ENCODE measurements at regions not wholly inside any gene's neighbourhood (a gene's known extent, or its start where the extent isn't known, plus 50 kb on each side); places are given as distances from the start of the nearest gene placed in this dataset.
"Not testable (repeated sequence)": the region's sequence is repeated elsewhere in the genome, so short reads cannot be mapped to it uniquely, and the experiment has no call there.

DNA sequence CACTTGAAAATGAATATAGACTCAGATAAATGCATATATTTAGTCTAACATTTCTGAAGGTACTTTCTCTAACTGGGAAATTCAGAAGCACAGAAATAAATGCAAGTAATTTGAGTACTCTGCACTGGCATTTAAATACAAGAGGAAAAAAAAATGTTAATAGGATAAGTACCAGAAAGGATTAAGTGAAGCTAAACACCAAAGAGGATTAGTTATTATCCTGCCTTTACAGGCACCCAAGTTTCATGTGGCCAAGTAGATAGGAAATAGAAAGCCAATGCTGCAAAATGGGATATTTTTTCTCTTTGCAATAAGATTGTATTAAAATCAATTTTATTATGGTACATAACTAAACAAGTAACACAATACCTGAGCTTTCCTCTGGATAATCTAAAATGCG, 762.5 kb downstream of the PCDH7 start:
- no peaks in the 10 kb centered on the region for H4K20me1 ChIP-seq (ENCODE audit: control insufficient read depth, extremely low read depth, insufficient read depth, low read length)
- H3K9me3 ChIP-seq (ENCODE audit: control insufficient read depth, insufficient read depth, low read depth, low read length), result no peaks in the 10 kb centered on the region
- H3K27ac ChIP-seq (ENCODE audit: insufficient read depth, low read length), result no peak overlapping the region
- TF ChIP-seq CTCF (conservative IDR thresholded peaks at IDR 0.05 in 1 of 2, IDR thresholded peaks at IDR 0.05 in 1 of 2; ENCODE audit: low read depth in 1 of 2, low read length in 2 of 2), result no peak
- no peaks in the 10 kb centered on the region for H3K4me1 ChIP-seq (ENCODE audit: control insufficient read depth, extremely low read depth, insufficient read depth, low read length)
- no peak for DNase-seq (ENCODE audit: low read depth in 2 of 2)
- H3K4me2 ChIP-seq (ENCODE audit: extremely low read depth, insufficient read depth, low read length), result no peak overlapping the region
- no peaks in the 10 kb centered on the region for H3K36me3 ChIP-seq (ENCODE audit: control insufficient read depth, insufficient read depth, low read length)
- H2AFZ ChIP-seq (ENCODE audit: low read length), result no peak overlapping the region
- H3K4me3 ChIP-seq (replicated peaks in 1 of 4; ENCODE audit: control extremely low read depth in 1 of 4, insufficient read depth in 1 of 4, low read depth in 3 of 4, low read length in 4 of 4), result no peak overlapping the region
- H3K27me3 ChIP-seq (ENCODE audit: control insufficient read depth, insufficient read depth, low read length), result no peaks in the 10 kb centered on the region
- no peaks in the 10 kb centered on the region for H3K79me2 ChIP-seq (ENCODE audit: control insufficient read depth, insufficient read depth, low read length)
- no peak overlapping the region for H3K9ac ChIP-seq (ENCODE audit: insufficient read depth, low read length)

GRCh38 chr4:31499216-31499615, 779.0 kb downstream of the PCDH7 start:
- not testable (repeated sequence) for H3K4me3 ChIP-seq (replicated peaks in 1 of 4; ENCODE audit: control extremely low read depth in 1 of 4, insufficient read depth in 1 of 4, low read depth in 3 of 4, low read length in 4 of 4); H3K4me2 ChIP-seq (ENCODE audit: extremely low read depth, insufficient read depth, low read length); DNase-seq (ENCODE audit: low read depth in 2 of 2); H3K36me3 ChIP-seq (ENCODE audit: control insufficient read depth, insufficient read depth, low read length); H3K27ac ChIP-seq (ENCODE audit: insufficient read depth, low read length); H3K9me3 ChIP-seq (ENCODE audit: control insufficient read depth, insufficient read depth, low read depth, low read length); H2AFZ ChIP-seq (ENCODE audit: low read length); H3K27me3 ChIP-seq (ENCODE audit: control insufficient read depth, insufficient read depth, low read length); H3K79me2 ChIP-seq (ENCODE audit: control insufficient read depth, insufficient read depth, low read length); H4K20me1 ChIP-seq (ENCODE audit: control insufficient read depth, extremely low read depth, insufficient read depth, low read length); H3K9ac ChIP-seq (ENCODE audit: insufficient read depth, low read length); H3K4me1 ChIP-seq (ENCODE audit: control insufficient read depth, extremely low read depth, insufficient read depth, low read length)

GRCh38 chr4:31516520-31516919, 796.4 kb downstream of the PCDH7 start:
- no peak overlapping the region for H3K4me3 ChIP-seq (replicated peaks in 1 of 4; ENCODE audit: control extremely low read depth in 1 of 4, insufficient read depth in 1 of 4, low read depth in 3 of 4, low read length in 4 of 4)
- no peak overlapping the region for H3K27ac ChIP-seq (ENCODE audit: insufficient read depth, low read length)
- H3K79me2 ChIP-seq (ENCODE audit: control insufficient read depth, insufficient read depth, low read length), result no peaks in the 10 kb centered on the region
- DNase-seq (ENCODE audit: low read depth in 2 of 2), result no peak
- H3K4me1 ChIP-seq (ENCODE audit: control insufficient read depth, extremely low read depth, insufficient read depth, low read length), result no peaks in the 10 kb centered on the region
- no peaks in the 10 kb centered on the region for H4K20me1 ChIP-seq (ENCODE audit: control insufficient read depth, extremely low read depth, insufficient read depth, low read length)
- H3K4me2 ChIP-seq (ENCODE audit: extremely low read depth, insufficient read depth, low read length), result no peak overlapping the region
- TF ChIP-seq EZH2 (IDR thresholded peaks at IDR 0.05; ENCODE audit: low read length, missing control alignments), result no peak
- no peak for TF ChIP-seq CTCF (conservative IDR thresholded peaks at IDR 0.05 in 1 of 2, IDR thresholded peaks at IDR 0.05 in 1 of 2; ENCODE audit: low read depth in 1 of 2, low read length in 2 of 2)
- H3K27me3 ChIP-seq (ENCODE audit: control insufficient read depth, insufficient read depth, low read length), result no peaks in the 10 kb centered on the region
- H2AFZ ChIP-seq (ENCODE audit: low read length), result no peak overlapping the region
- no peak overlapping the region for H3K9ac ChIP-seq (ENCODE audit: insufficient read depth, low read length)
- H3K36me3 ChIP-seq (ENCODE audit: control insufficient read depth, insufficient read depth, low read length), result no peaks in the 10 kb centered on the region
- H3K9me3 ChIP-seq (ENCODE audit: control insufficient read depth, insufficient read depth, low read depth, low read length), result no peaks in the 10 kb centered on the region

DNA sequence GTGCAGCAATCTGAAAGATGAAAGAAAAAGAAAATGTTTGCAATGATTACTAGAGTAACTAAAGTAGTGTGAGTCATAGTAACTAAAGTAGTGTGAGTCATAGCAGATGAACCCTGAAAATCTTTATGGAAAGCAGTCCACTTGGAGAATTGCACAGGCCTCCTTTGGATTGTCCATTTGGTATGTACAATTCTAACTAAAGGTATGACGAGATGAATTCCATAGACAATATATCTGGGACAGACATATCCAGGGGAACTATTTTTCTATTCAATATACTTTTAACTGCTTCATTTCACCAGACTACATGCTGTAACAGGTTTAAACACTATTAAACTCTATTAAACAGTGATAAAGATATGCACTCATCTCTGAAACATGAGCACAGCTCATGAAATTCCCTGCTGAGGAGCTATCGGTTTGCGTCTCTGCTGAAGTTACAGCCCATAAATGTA, 798.7 kb downstream of the PCDH7 start:
- no peaks in the 10 kb centered on the region for H4K20me1 ChIP-seq (ENCODE audit: control insufficient read depth, extremely low read depth, insufficient read depth, low read length)
- H3K4me2 ChIP-seq (ENCODE audit: extremely low read depth, insufficient read depth, low read length), result no peak overlapping the region
- no peaks in the 10 kb centered on the region for H3K9me3 ChIP-seq (ENCODE audit: control insufficient read depth, insufficient read depth, low read depth, low read length)
- H2AFZ ChIP-seq (ENCODE audit: low read length), result no peak overlapping the region
- H3K36me3 ChIP-seq (ENCODE audit: control insufficient read depth, insufficient read depth, low read length), result no peaks in the 10 kb centered on the region
- TF ChIP-seq EZH2 (IDR thresholded peaks at IDR 0.05; ENCODE audit: low read length, missing control alignments), result no peak
- no peak for TF ChIP-seq CTCF (conservative IDR thresholded peaks at IDR 0.05 in 1 of 2, IDR thresholded peaks at IDR 0.05 in 1 of 2; ENCODE audit: low read depth in 1 of 2, low read length in 2 of 2)
- H3K4me3 ChIP-seq (replicated peaks in 1 of 4; ENCODE audit: control extremely low read depth in 1 of 4, insufficient read depth in 1 of 4, low read depth in 3 of 4, low read length in 4 of 4), result no peak overlapping the region
- DNase-seq (ENCODE audit: low read depth in 2 of 2), result peak; percentile 69 to 81
- no peak overlapping the region for H3K27ac ChIP-seq (ENCODE audit: insufficient read depth, low read length)
- H3K4me1 ChIP-seq (ENCODE audit: control insufficient read depth, extremely low read depth, insufficient read depth, low read length), result no peaks in the 10 kb centered on the region
- H3K27me3 ChIP-seq (ENCODE audit: control insufficient read depth, insufficient read depth, low read length), result no peaks in the 10 kb centered on the region
- no peaks in the 10 kb centered on the region for H3K79me2 ChIP-seq (ENCODE audit: control insufficient read depth, insufficient read depth, low read length)
- H3K9ac ChIP-seq (ENCODE audit: insufficient read depth, low read length), result no peak overlapping the region

Measured in fibroblast of lung (primary cell).